IMR-90 (cell line): ENCODE measurements at regions not wholly inside any gene's neighbourhood (a gene's known extent, or its start where the extent isn't known, plus 50 kb on each side); places are given as distances from the start of the nearest gene placed in this dataset.

ENCODE experiments used
- ATAC-seq: fragments of 200-7000 bp; cut with Tn5 transposase; 2 replicates; pipeline ENCODE4 v1.9.1; 2020; ENCODE audit warnings: low read depth, mild to moderate bottlenecking, moderate library complexity
- BruUV-seq: library from RNA; stranded (reverse); fragments of 400-500 nt; replicated peaks from 2 replicates; lab custom pipeline; 2021; lab: Mats Ljungman, UMichigan
- CTCF ChIA-PET: fragments of 300-600 bp; formaldehyde crosslinking; extraction: SDS; loops from one replicate; lab custom pipeline; 2021; ENCODE audit warnings: antibody characterized with exemption; lab: Yijun Ruan, JAX
- POLR2A ChIA-PET: fragments of 300-600 bp; sonication (Branson Sonifier 250); formaldehyde crosslinking; loops from one replicate; lab custom pipeline; 2022; ENCODE audit warnings: antibody characterized with exemption; ENCODE audit not compliant: unreplicated experiment; lab: Charles Lee
- DNase-seq: peaks from one replicate; pipeline ENCODE4 v3.0.0; 2013
- H2AFZ ChIP-seq: replicated peaks from 2 replicates; pipeline ENCODE3; 2013; ENCODE audit warnings: low read length, mild to moderate bottlenecking; ENCODE audit not compliant: poor library complexity
- H2AK5ac ChIP-seq: 2 replicates; pipeline ENCODE4 v1.6.1; 2013; ENCODE audit warnings: low read depth, low read length, inconsistent platforms
- H2AK9ac ChIP-seq: replicated peaks from 2 replicates; pipeline ENCODE3; 2013; ENCODE audit warnings: mild to moderate bottlenecking, low read depth, low read length, moderate library complexity; ENCODE audit not compliant: poor library complexity
- H2BK120ac ChIP-seq: 2 replicates; pipeline ENCODE4 v1.6.1; 2013; ENCODE audit warnings: low read depth, low read length, inconsistent platforms
- H2BK15ac ChIP-seq: 3 replicates; pipeline ENCODE4 v1.6.1; 2013; ENCODE audit warnings: low read depth, low read length, inconsistent platforms
- H2BK20ac ChIP-seq: 2 replicates; pipeline ENCODE4 v1.6.1; 2013; ENCODE audit warnings: low read depth, mild to moderate bottlenecking, inconsistent platforms, low read length, moderate library complexity
- H2BK5ac ChIP-seq: 2 replicates; pipeline ENCODE4 v1.6.1; 2013; ENCODE audit warnings: mild to moderate bottlenecking, low read depth, low read length, inconsistent platforms; ENCODE audit not compliant: poor library complexity, severe bottlenecking
- H3K14ac ChIP-seq: replicated peaks from 2 replicates; pipeline ENCODE4 v1.6.1; 2013; ENCODE audit warnings: low read depth, low read length, inconsistent platforms
- H3K18ac ChIP-seq: 2 replicates; pipeline ENCODE4 v1.6.1; 2013; ENCODE audit warnings: low read depth, low read length, control low read depth
- H3K23ac ChIP-seq: 2 replicates; pipeline ENCODE4 v1.6.1; 2013; ENCODE audit warnings: low read depth, low read length, inconsistent platforms
- H3K27ac ChIP-seq: 2 replicates; pipeline ENCODE4 v1.5.1; 2013; ENCODE audit warnings: mild to moderate bottlenecking, control low read depth, low read length; ENCODE audit not compliant: insufficient read depth
- H3K27me3 ChIP-seq: 2 replicates; pipeline ENCODE4 v1.6.1; 2013; ENCODE audit warnings: low read length; ENCODE audit not compliant: control insufficient read depth, insufficient read depth
- H3K36me3 ChIP-seq: 2 replicates; pipeline ENCODE4 v1.6.1; 2013; ENCODE audit warnings: low read length, mixed read lengths; ENCODE audit not compliant: control insufficient read depth, insufficient read depth
- H3K4ac ChIP-seq: 2 replicates; pipeline ENCODE4 v1.6.1; 2013; ENCODE audit warnings: low read depth, low read length, inconsistent platforms
- H3K4me1 ChIP-seq: 2 replicates; pipeline ENCODE4 v1.6.1; 2013; ENCODE audit warnings: low read length, mixed read lengths; ENCODE audit not compliant: control insufficient read depth, insufficient read depth
- H3K4me2 ChIP-seq: 2 replicates; pipeline ENCODE4 v1.6.1; 2013; ENCODE audit warnings: low read depth, mild to moderate bottlenecking, control low read depth, low read length, moderate library complexity
- H3K4me3 ChIP-seq: 2 replicates; pipeline ENCODE4 v1.5.1; 2013; ENCODE audit warnings: low read depth, mild to moderate bottlenecking, control low read depth, low read length, moderate library complexity; ENCODE audit not compliant: insufficient read depth
- H3K56ac ChIP-seq: 2 replicates; pipeline ENCODE4 v1.6.1; 2013; ENCODE audit warnings: low read length, inconsistent platforms; ENCODE audit not compliant: insufficient read depth; ENCODE audit errors: extremely low read depth
- H3K79me1 ChIP-seq, 2 experiments: 2 replicates each; pipeline ENCODE4 v1.6.1; 2013; ENCODE audit warnings: low read length in 2 of 2, inconsistent platforms in 1 of 2, low read depth in 1 of 2
- H3K9ac ChIP-seq: 2 replicates; pipeline ENCODE4 v1.6.1; 2013; ENCODE audit warnings: low read depth, low read length, control low read depth
- H3K9me1 ChIP-seq: 2 replicates; pipeline ENCODE4 v1.6.1; 2013; ENCODE audit warnings: low read length, inconsistent platforms; ENCODE audit not compliant: insufficient read depth
- H3K9me3 ChIP-seq: 2 replicates; pipeline ENCODE4 v1.6.1; 2013; ENCODE audit warnings: low read length; ENCODE audit not compliant: control insufficient read depth, insufficient read depth
- H4K20me1 ChIP-seq: 2 replicates; pipeline ENCODE4 v1.6.1; 2013; ENCODE audit warnings: low read length, inconsistent platforms; ENCODE audit not compliant: insufficient read depth
- H4K5ac ChIP-seq: 2 replicates; pipeline ENCODE4 v1.6.1; 2013; ENCODE audit warnings: mild to moderate bottlenecking, low read depth, low read length, control low read depth
- H4K8ac ChIP-seq, 2 experiments: 2 replicates each; pipeline ENCODE4 v1.6.1; 2013; ENCODE audit warnings: low read depth in 2 of 2, low read length in 2 of 2, control low read depth in 1 of 2, inconsistent platforms in 1 of 2
- H4K91ac ChIP-seq: 2 replicates; pipeline ENCODE4 v1.6.1; 2013; ENCODE audit warnings: low read depth, low read length, inconsistent platforms; ENCODE audit not compliant: insufficient read depth
- BHLHE40 ChIP-seq: fragments of 150-350 bp; IDR thresholded peaks from 2 replicates; pipeline ENCODE4 v1.6.1; 2016; ENCODE audit warnings: mild to moderate bottlenecking, low read depth, low read length
- CEBPB ChIP-seq: IDR thresholded peaks from 2 replicates; pipeline ENCODE4 v1.6.1; 2012; ENCODE audit warnings: low read depth, low read length, improper control_type of control experiment
- CHD1 ChIP-seq: IDR thresholded peaks from 2 replicates; pipeline ENCODE4 v1.6.1; 2012; ENCODE audit warnings: low read depth, low read length, improper control_type of control experiment
- FOS ChIP-seq: fragments of 150-350 bp; IDR thresholded peaks from 2 replicates; pipeline ENCODE4 v1.6.1; 2016; ENCODE audit warnings: low read depth, low read length
- MAFK ChIP-seq: IDR thresholded peaks from 2 replicates; pipeline ENCODE4 v1.6.1; 2012; ENCODE audit warnings: low read depth, low read length, improper control_type of control experiment
- MAZ ChIP-seq: IDR thresholded peaks from 2 replicates; pipeline ENCODE4 v1.6.1; 2012; ENCODE audit warnings: low read depth, mild to moderate bottlenecking, low read length, improper control_type of control experiment, moderate library complexity, borderline replicate concordance
- MXI1 ChIP-seq: IDR thresholded peaks from 2 replicates; pipeline ENCODE4 v1.6.1; 2012; ENCODE audit warnings: low read depth, mild to moderate bottlenecking, low read length, moderate library complexity, borderline replicate concordance
- NFE2L2 ChIP-seq: fragments of 150-350 bp; IDR thresholded peaks from 2 replicates; pipeline ENCODE4 v1.6.1; 2016; ENCODE audit warnings: low read depth, mild to moderate bottlenecking, low read length
- RAD21 ChIP-seq: IDR thresholded peaks from 2 replicates; pipeline ENCODE4 v1.6.1; 2012; ENCODE audit warnings: low read length, improper control_type of control experiment
- SMC3 ChIP-seq: fragments of 150-350 bp; IDR thresholded peaks from 2 replicates; pipeline ENCODE4 v1.6.1; 2016; ENCODE audit warnings: low read depth, mild to moderate bottlenecking, antibody characterized with exemption, low read length, moderate library complexity
- dilution Hi-C: fragments of 300-500 bp; cut with HindIII; formaldehyde crosslinking; loops from one replicate; pipeline ENCODE4 v1.14.3; 2018; ENCODE audit warnings: low sequenced_read_pairs; ENCODE audit not compliant: unreplicated experiment
- in situ Hi-C: fragments of 300-500 bp; cut with MboI; formaldehyde crosslinking; loops from 3 replicates; pipeline ENCODE4 v1.14.3; 2019; ENCODE audit warnings: low sequenced_read_pairs, inconsistent platforms, mixed read lengths
- intact Hi-C: fragments of 100-400 bp; cut with micrococcal nuclease; formaldehyde crosslinking; loops from 2 replicates; pipeline ENCODE4 v1.10.0; 2022
- TF ChIP-seq, protein P1 (sequence below): fragments of 150-350 bp; IDR thresholded peaks from 2 replicates; pipeline ENCODE4 v1.6.1; 2016; ENCODE audit warnings: low read depth, mild to moderate bottlenecking, low read length, moderate library complexity, borderline replicate concordance

DNA sequence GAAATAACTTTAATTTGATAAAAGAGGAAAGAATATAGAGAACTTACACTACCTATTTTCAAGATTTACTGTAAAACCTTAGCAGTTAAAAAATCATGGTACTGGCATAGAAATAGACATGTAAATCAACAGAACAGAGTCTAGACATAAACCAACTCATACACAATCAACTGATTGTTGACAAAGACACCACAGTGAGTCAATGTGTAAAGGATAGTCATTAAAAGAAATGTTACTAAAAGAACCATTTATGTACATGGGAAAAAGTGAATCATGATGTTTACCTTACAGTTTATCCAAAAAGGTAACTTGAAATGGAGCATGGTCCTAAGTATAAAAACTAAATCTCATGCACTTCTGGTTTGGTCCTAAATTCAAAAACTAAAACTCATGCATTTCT lies 847.4 kb downstream of the IGSF11 start:
- no peak overlapping the region for H3K14ac ChIP-seq
- no peaks in the 10 kb centered on the region for H4K20me1 ChIP-seq
- no peak overlapping the region for H3K27ac ChIP-seq
- H2AFZ ChIP-seq, result no peak overlapping the region
- H2BK5ac ChIP-seq, result no peak overlapping the region
- BruUV-seq, result no TSS peak
- no peaks in the 10 kb centered on the region for H3K4me1 ChIP-seq
- ATAC-seq, result no peak
- TF ChIP-seq FOS, result no peak
- no peak for TF ChIP-seq CHD1
- no peak for TF ChIP-seq MAZ
- no peak for TF ChIP-seq NFE2L2
- no peak for TF ChIP-seq BHLHE40
- no peak for TF ChIP-seq MAFK
- no peak for TF ChIP-seq SMC3
- TF ChIP-seq RAD21, result no peak
- TF ChIP-seq, protein P1, sequence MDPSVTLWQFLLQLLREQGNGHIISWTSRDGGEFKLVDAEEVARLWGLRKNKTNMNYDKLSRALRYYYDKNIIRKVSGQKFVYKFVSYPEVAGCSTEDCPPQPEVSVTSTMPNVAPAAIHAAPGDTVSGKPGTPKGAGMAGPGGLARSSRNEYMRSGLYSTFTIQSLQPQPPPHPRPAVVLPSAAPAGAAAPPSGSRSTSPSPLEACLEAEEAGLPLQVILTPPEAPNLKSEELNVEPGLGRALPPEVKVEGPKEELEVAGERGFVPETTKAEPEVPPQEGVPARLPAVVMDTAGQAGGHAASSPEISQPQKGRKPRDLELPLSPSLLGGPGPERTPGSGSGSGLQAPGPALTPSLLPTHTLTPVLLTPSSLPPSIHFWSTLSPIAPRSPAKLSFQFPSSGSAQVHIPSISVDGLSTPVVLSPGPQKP, result no peak
- no peak for TF ChIP-seq MXI1
- TF ChIP-seq CEBPB, result no peak
- no peaks in the 10 kb centered on the region for H3K79me1 ChIP-seq
- no peak overlapping the region for H2AK5ac ChIP-seq
- ChIA-PET POLR2A (no interaction called here), CTCF (no interaction called here)
- H3K4me3 ChIP-seq, result no peak overlapping the region
- H3K4me2 ChIP-seq, result no peak overlapping the region
- H4K8ac ChIP-seq, result no peak overlapping the region
- no peak overlapping the region for H3K18ac ChIP-seq
- no peak overlapping the region for H3K56ac ChIP-seq
- intact Hi-C loops (no loop called here), in situ Hi-C loops (no loop called here), dilution Hi-C loops (no loop called here)
- H3K27me3 ChIP-seq, result no peaks in the 10 kb centered on the region
- no peak overlapping the region for H3K9ac ChIP-seq
- no peak overlapping the region for H2BK20ac ChIP-seq
- H3K9me3 ChIP-seq, result no peaks in the 10 kb centered on the region
- no peaks in the 10 kb centered on the region for H3K36me3 ChIP-seq
- H2BK120ac ChIP-seq, result no peak overlapping the region
- no peak for DNase-seq
- no peak overlapping the region for H2AK9ac ChIP-seq
- H2BK15ac ChIP-seq, result no peak overlapping the region
- no peak overlapping the region for H3K4ac ChIP-seq
- H4K91ac ChIP-seq, result no peak overlapping the region
- H3K9me1 ChIP-seq, result no peaks in the 10 kb centered on the region
- no peak overlapping the region for H3K23ac ChIP-seq
- no peak overlapping the region for H4K5ac ChIP-seq
